ENCODE measurements at regions not wholly inside any gene's neighbourhood (a gene's known extent, or its start where the extent isn't known, plus 50 kb on each side); places are given as distances from the start of the nearest gene placed in this dataset.

GRCh38 chr3:55202326-55202725 lies 274.5 kb upstream of the LRTM1 start:
- no peak overlapping the region for H3K27ac ChIP-seq
- no peaks in the 10 kb centered on the region for H3K36me3 ChIP-seq
- 95 to 100% methylated on average over 2 of the region's 2 CpGs for WGBS, 2 donors (ENCODE audit: low coverage in 1 of 2)
- no peaks in the 10 kb centered on the region for H3K9me3 ChIP-seq
- no peaks in the 10 kb centered on the region for H3K27me3 ChIP-seq
- TF ChIP-seq CTCF (IDR thresholded peaks at IDR 0.05) (no peak), EP300 (IDR thresholded peaks at IDR 0.05) (no peak), POLR2A (IDR thresholded peaks at IDR 0.05) (no peak), POLR2AphosphoS5 (IDR thresholded peaks at IDR 0.05) (no peak)
- no peaks in the 10 kb centered on the region for H3K4me1 ChIP-seq
- H3K4me3 ChIP-seq = no peak overlapping the region
- no peak for ATAC-seq

- H3K36me3 ChIP-seq = no peaks in the 10 kb centered on the region
- ATAC-seq = no peak
- H3K9me3 ChIP-seq = no peaks in the 10 kb centered on the region
- TF ChIP-seq CTCF (IDR thresholded peaks at IDR 0.05) = no peak
- no peak for TF ChIP-seq EP300 (IDR thresholded peaks at IDR 0.05)
- no peak for TF ChIP-seq POLR2AphosphoS5 (IDR thresholded peaks at IDR 0.05)
- no peak for TF ChIP-seq POLR2A (IDR thresholded peaks at IDR 0.05)
- H3K27ac ChIP-seq = no peak overlapping the region
- no peaks in the 10 kb centered on the region for H3K27me3 ChIP-seq
- H3K4me1 ChIP-seq = no peaks in the 10 kb centered on the region
- no peak overlapping the region for H3K4me3 ChIP-seq
- 67 to 77% methylated on average over 3 to 7 of the region's 7 CpGs for WGBS, 2 donors (ENCODE audit: low coverage in 1 of 2)
Observed at GRCh38 chr3:55201779-55202178, 273.9 kb upstream of the LRTM1 start.

- no peak for ATAC-seq
- Histone ChIP-seq H3K27ac (no peak overlapping the region), H3K36me3 (no peaks in the 10 kb centered on the region), H3K27me3 (no peaks in the 10 kb centered on the region), H3K9me3 (no peaks in the 10 kb centered on the region), H3K4me1 (no peaks in the 10 kb centered on the region), H3K4me3 (no peak overlapping the region)
- WGBS, 2 donors (ENCODE audit: low coverage in 1 of 2) = 75 to 100% methylated on average over 1 to 2 of the region's 2 CpGs
- TF ChIP-seq EP300 (IDR thresholded peaks at IDR 0.05) (no peak), POLR2AphosphoS5 (IDR thresholded peaks at IDR 0.05) (no peak), POLR2A (IDR thresholded peaks at IDR 0.05) (no peak), CTCF (IDR thresholded peaks at IDR 0.05) (no peak)
Observed at GRCh38 chr3:55200906-55201305, 273.0 kb upstream of the LRTM1 start.

GRCh38 chr3:55198554-55198953 lies 270.7 kb upstream of the LRTM1 start:
- TF ChIP-seq EP300 (IDR thresholded peaks at IDR 0.05) (no peak), CTCF (IDR thresholded peaks at IDR 0.05) (no peak), POLR2A (IDR thresholded peaks at IDR 0.05) (no peak), POLR2AphosphoS5 (IDR thresholded peaks at IDR 0.05) (no peak)
- no peak overlapping the region for H3K27ac ChIP-seq
- H3K9me3 ChIP-seq = no peaks in the 10 kb centered on the region
- ATAC-seq = peak; percentile 28
- no peaks in the 10 kb centered on the region for H3K27me3 ChIP-seq
- H3K4me1 ChIP-seq = no peaks in the 10 kb centered on the region
- WGBS, 2 donors (ENCODE audit: low coverage in 1 of 2) = 23 to 54% methylated on average over 2 to 4 of the region's 4 CpGs
- no peak overlapping the region for H3K4me3 ChIP-seq
- no peaks in the 10 kb centered on the region for H3K36me3 ChIP-seq

GRCh38 chr3:55197021-55197420 lies 269.2 kb upstream of the LRTM1 start:
- 40 to 74% methylated on average over 1 to 2 of the region's 2 CpGs for WGBS, 2 donors (ENCODE audit: low coverage in 1 of 2)

More at GRCh38 chr3:55197021-55197420, 269.2 kb upstream of the LRTM1 start:
- no peaks in the 10 kb centered on the region for H3K36me3 ChIP-seq
- H3K4me1 ChIP-seq = no peaks in the 10 kb centered on the region
- no peak overlapping the region for H3K27ac ChIP-seq
- H3K27me3 ChIP-seq = no peaks in the 10 kb centered on the region
- TF ChIP-seq EP300 (IDR thresholded peaks at IDR 0.05) = no peak
- no peak for TF ChIP-seq POLR2A (IDR thresholded peaks at IDR 0.05)
- TF ChIP-seq POLR2AphosphoS5 (IDR thresholded peaks at IDR 0.05) = no peak
- no peak for TF ChIP-seq CTCF (IDR thresholded peaks at IDR 0.05)
- no peak for ATAC-seq
- H3K9me3 ChIP-seq = no peaks in the 10 kb centered on the region
- H3K4me3 ChIP-seq = no peak overlapping the region
